DOHH2 (cell line): ENCODE measurements at regions not wholly inside any gene's neighbourhood (a gene's known extent, or its start where the extent isn't known, plus 50 kb on each side); places are given as distances from the start of the nearest gene placed in this dataset.

ENCODE experiments used
- H3F3A ChIP-seq: fragments of 200-600 bp; sonication (generic), shearing (Covaris generic); 2 replicates; pipeline ENCODE4 v1.6.0; 2016; ENCODE audit warnings: antibody characterized with exemption, mild to moderate bottlenecking; ENCODE audit not compliant: control insufficient read depth, insufficient read depth
- H3K27ac ChIP-seq: fragments of 200-600 bp; sonication (generic); 2 replicates; pipeline ENCODE4 v1.5.1; 2014; ENCODE audit warnings: low read depth, mild to moderate bottlenecking, low read length, moderate library complexity
- H3K27me3 ChIP-seq: fragments of 200-600 bp; sonication (generic); 2 replicates; pipeline ENCODE4 v1.6.1; 2014; ENCODE audit warnings: mild to moderate bottlenecking, low read length, mixed read lengths; ENCODE audit not compliant: control insufficient read depth
- H3K36me3 ChIP-seq: fragments of 200-600 bp; sonication (generic); 2 replicates; pipeline ENCODE4 v1.6.1; 2014; ENCODE audit warnings: mild to moderate bottlenecking, low read length, moderate library complexity, mixed read lengths; ENCODE audit not compliant: control insufficient read depth
- H3K4me1 ChIP-seq: fragments of 200-600 bp; sonication (generic); 2 replicates; pipeline ENCODE4 v1.6.1; 2014; ENCODE audit warnings: mild to moderate bottlenecking, low read length, mixed read lengths; ENCODE audit not compliant: control insufficient read depth
- H3K4me2 ChIP-seq: fragments of 200-600 bp; sonication (generic); 2 replicates; pipeline ENCODE4 v1.6.0; 2014; ENCODE audit warnings: mild to moderate bottlenecking, low read length, moderate library complexity
- H3K4me3 ChIP-seq: fragments of 200-600 bp; sonication (generic); 2 replicates; pipeline ENCODE4 v1.5.1; 2014; ENCODE audit warnings: mild to moderate bottlenecking, low read length, mixed read lengths
- H3K79me2 ChIP-seq: fragments of 200-600 bp; sonication (generic); 2 replicates; pipeline ENCODE4 v1.6.1; 2014; ENCODE audit warnings: mild to moderate bottlenecking, low read length, mixed read lengths; ENCODE audit not compliant: control insufficient read depth
- H3K9me2 ChIP-seq: fragments of 200-600 bp; sonication (generic); replicated peaks from 2 replicates; pipeline ENCODE4 v1.6.1; 2014; ENCODE audit warnings: mild to moderate bottlenecking, low read length, mixed read lengths; ENCODE audit not compliant: control insufficient read depth
- H3K9me3 ChIP-seq: fragments of 200-600 bp; sonication (generic); 2 replicates; pipeline ENCODE4 v1.6.1; 2014; ENCODE audit warnings: antibody characterized with exemption, low read length, mixed read lengths; ENCODE audit not compliant: control insufficient read depth, insufficient read depth
- H4K20me1 ChIP-seq: fragments of 200-600 bp; sonication (generic); 2 replicates; pipeline ENCODE4 v1.6.0; 2014; ENCODE audit warnings: low read depth, mild to moderate bottlenecking, antibody characterized with exemption, low read length, moderate library complexity; ENCODE audit not compliant: control insufficient read depth, insufficient read depth
- CTCF ChIP-seq: fragments of 200-600 bp; sonication (generic); IDR thresholded peaks from one replicate; pipeline ENCODE4 v1.5.1; 2014; ENCODE audit warnings: antibody characterized with exemption, mild to moderate bottlenecking, low read depth, low read length; ENCODE audit not compliant: poor library complexity, severe bottlenecking
- EZH2phosphoT487 ChIP-seq: fragments of 200-600 bp; sonication (generic); IDR thresholded peaks from 2 replicates; pipeline ENCODE4 v1.6.1; 2017; ENCODE audit warnings: borderline replicate concordance, mild to moderate bottlenecking, antibody characterized with exemption, low read length, moderate library complexity, mixed read lengths

GRCh38 chr3:88984832-88985231 lies 122.6 kb upstream of the EPHA3 start:
- no peaks in the 10 kb centered on the region for H3K36me3 ChIP-seq
- TF ChIP-seq CTCF (no peak), EZH2phosphoT487 (no peak)
- no peaks in the 10 kb centered on the region for H3K9me2 ChIP-seq
- H3K4me3 ChIP-seq = no peak overlapping the region
- no peaks in the 10 kb centered on the region for H3K4me1 ChIP-seq
- H4K20me1 ChIP-seq = no peaks in the 10 kb centered on the region
- no peak overlapping the region for H3K27ac ChIP-seq
- no peaks in the 10 kb centered on the region for H3K9me3 ChIP-seq
- H3K79me2 ChIP-seq = no peaks in the 10 kb centered on the region
- no peaks in the 10 kb centered on the region for H3K27me3 ChIP-seq
- H3F3A ChIP-seq = no peaks in the 10 kb centered on the region
- no peak overlapping the region for H3K4me2 ChIP-seq

- no peaks in the 10 kb centered on the region for H3F3A ChIP-seq
- H3K9me2 ChIP-seq = no peaks in the 10 kb centered on the region
- no peak for TF ChIP-seq CTCF
- no peak for TF ChIP-seq EZH2phosphoT487
- no peaks in the 10 kb centered on the region for H3K79me2 ChIP-seq
- no peaks in the 10 kb centered on the region for H3K27me3 ChIP-seq
- no peak overlapping the region for H3K27ac ChIP-seq
- no peaks in the 10 kb centered on the region for H3K9me3 ChIP-seq
- no peak overlapping the region for H3K4me2 ChIP-seq
- no peaks in the 10 kb centered on the region for H4K20me1 ChIP-seq
- H3K4me3 ChIP-seq = no peak overlapping the region
- no peaks in the 10 kb centered on the region for H3K4me1 ChIP-seq
- H3K36me3 ChIP-seq = no peaks in the 10 kb centered on the region
Measured at GRCh38 chr3:88985491-88985890, 121.9 kb upstream of the EPHA3 start.

GRCh38 chr3:88986834-88987233 lies 120.6 kb upstream of the EPHA3 start:
- Histone ChIP-seq H3K27ac (no peak overlapping the region), H4K20me1 (no peaks in the 10 kb centered on the region), H3K27me3 (no peaks in the 10 kb centered on the region), H3K4me3 (no peak overlapping the region), H3F3A (no peaks in the 10 kb centered on the region), H3K79me2 (no peaks in the 10 kb centered on the region), H3K4me1 (no peaks in the 10 kb centered on the region), H3K9me2 (no peaks in the 10 kb centered on the region), H3K4me2 (no peak overlapping the region), H3K9me3 (no peaks in the 10 kb centered on the region), H3K36me3 (no peaks in the 10 kb centered on the region)
- TF ChIP-seq EZH2phosphoT487 (no peak), CTCF (no peak)

- no peak overlapping the region for H3K4me2 ChIP-seq
- no peaks in the 10 kb centered on the region for H3F3A ChIP-seq
- H3K79me2 ChIP-seq = no peaks in the 10 kb centered on the region
- no peak overlapping the region for H3K4me3 ChIP-seq
- no peaks in the 10 kb centered on the region for H3K4me1 ChIP-seq
- no peaks in the 10 kb centered on the region for H3K36me3 ChIP-seq
- no peak for TF ChIP-seq CTCF
- TF ChIP-seq EZH2phosphoT487 = no peak
- H3K9me2 ChIP-seq = no peaks in the 10 kb centered on the region
- no peaks in the 10 kb centered on the region for H4K20me1 ChIP-seq
- H3K27me3 ChIP-seq = no peaks in the 10 kb centered on the region
- no peaks in the 10 kb centered on the region for H3K9me3 ChIP-seq
- H3K27ac ChIP-seq = no peak overlapping the region
Measured at GRCh38 chr3:88987776-88988175, 119.6 kb upstream of the EPHA3 start.
